IMR-90 (cell line): ENCODE measurements at regions not wholly inside any gene's neighbourhood (a gene's known extent, or its start where the extent isn't known, plus 50 kb on each side); places are given as distances from the start of the nearest gene placed in this dataset.

Experiments
- ATAC-seq: fragments of 200-7000 bp; cut with Tn5 transposase; 2 replicates; pipeline ENCODE4 v1.9.1; 2020; ENCODE audit warnings: low read depth, mild to moderate bottlenecking, moderate library complexity
- BruUV-seq: library from RNA; stranded (reverse); fragments of 400-500 nt; replicated peaks from 2 replicates; lab custom pipeline; 2021; lab: Mats Ljungman, UMichigan
- CTCF ChIA-PET: fragments of 300-600 bp; formaldehyde crosslinking; extraction: SDS; loops from one replicate; lab custom pipeline; 2021; ENCODE audit warnings: antibody characterized with exemption; lab: Yijun Ruan, JAX
- POLR2A ChIA-PET: fragments of 300-600 bp; sonication (Branson Sonifier 250); formaldehyde crosslinking; loops from one replicate; lab custom pipeline; 2022; ENCODE audit warnings: antibody characterized with exemption; ENCODE audit not compliant: unreplicated experiment; lab: Charles Lee
- DNase-seq: peaks from one replicate; pipeline ENCODE4 v3.0.0; 2013
- H2AFZ ChIP-seq: replicated peaks from 2 replicates; pipeline ENCODE3; 2013; ENCODE audit warnings: low read length, mild to moderate bottlenecking; ENCODE audit not compliant: poor library complexity
- H2AK5ac ChIP-seq: 2 replicates; pipeline ENCODE4 v1.6.1; 2013; ENCODE audit warnings: low read depth, low read length, inconsistent platforms
- H2AK9ac ChIP-seq: replicated peaks from 2 replicates; pipeline ENCODE3; 2013; ENCODE audit warnings: mild to moderate bottlenecking, low read depth, low read length, moderate library complexity; ENCODE audit not compliant: poor library complexity
- H2BK120ac ChIP-seq: 2 replicates; pipeline ENCODE4 v1.6.1; 2013; ENCODE audit warnings: low read depth, low read length, inconsistent platforms
- H2BK15ac ChIP-seq: 3 replicates; pipeline ENCODE4 v1.6.1; 2013; ENCODE audit warnings: low read depth, low read length, inconsistent platforms
- H2BK20ac ChIP-seq: 2 replicates; pipeline ENCODE4 v1.6.1; 2013; ENCODE audit warnings: low read depth, mild to moderate bottlenecking, inconsistent platforms, low read length, moderate library complexity
- H2BK5ac ChIP-seq: 2 replicates; pipeline ENCODE4 v1.6.1; 2013; ENCODE audit warnings: mild to moderate bottlenecking, low read depth, low read length, inconsistent platforms; ENCODE audit not compliant: poor library complexity, severe bottlenecking
- H3K14ac ChIP-seq: replicated peaks from 2 replicates; pipeline ENCODE4 v1.6.1; 2013; ENCODE audit warnings: low read depth, low read length, inconsistent platforms
- H3K18ac ChIP-seq: 2 replicates; pipeline ENCODE4 v1.6.1; 2013; ENCODE audit warnings: low read depth, low read length, control low read depth
- H3K23ac ChIP-seq: 2 replicates; pipeline ENCODE4 v1.6.1; 2013; ENCODE audit warnings: low read depth, low read length, inconsistent platforms
- H3K27ac ChIP-seq: 2 replicates; pipeline ENCODE4 v1.5.1; 2013; ENCODE audit warnings: mild to moderate bottlenecking, control low read depth, low read length; ENCODE audit not compliant: insufficient read depth
- H3K27me3 ChIP-seq: 2 replicates; pipeline ENCODE4 v1.6.1; 2013; ENCODE audit warnings: low read length; ENCODE audit not compliant: control insufficient read depth, insufficient read depth
- H3K36me3 ChIP-seq: 2 replicates; pipeline ENCODE4 v1.6.1; 2013; ENCODE audit warnings: low read length, mixed read lengths; ENCODE audit not compliant: control insufficient read depth, insufficient read depth
- H3K4ac ChIP-seq: 2 replicates; pipeline ENCODE4 v1.6.1; 2013; ENCODE audit warnings: low read depth, low read length, inconsistent platforms
- H3K4me1 ChIP-seq: 2 replicates; pipeline ENCODE4 v1.6.1; 2013; ENCODE audit warnings: low read length, mixed read lengths; ENCODE audit not compliant: control insufficient read depth, insufficient read depth
- H3K4me2 ChIP-seq: 2 replicates; pipeline ENCODE4 v1.6.1; 2013; ENCODE audit warnings: low read depth, mild to moderate bottlenecking, control low read depth, low read length, moderate library complexity
- H3K4me3 ChIP-seq: 2 replicates; pipeline ENCODE4 v1.5.1; 2013; ENCODE audit warnings: low read depth, mild to moderate bottlenecking, control low read depth, low read length, moderate library complexity; ENCODE audit not compliant: insufficient read depth
- H3K56ac ChIP-seq: 2 replicates; pipeline ENCODE4 v1.6.1; 2013; ENCODE audit warnings: low read length, inconsistent platforms; ENCODE audit not compliant: insufficient read depth; ENCODE audit errors: extremely low read depth
- H3K79me1 ChIP-seq, 2 experiments: 2 replicates each; pipeline ENCODE4 v1.6.1; 2013; ENCODE audit warnings: low read length in 2 of 2, inconsistent platforms in 1 of 2, low read depth in 1 of 2
- H3K9ac ChIP-seq: 2 replicates; pipeline ENCODE4 v1.6.1; 2013; ENCODE audit warnings: low read depth, low read length, control low read depth
- H3K9me1 ChIP-seq: 2 replicates; pipeline ENCODE4 v1.6.1; 2013; ENCODE audit warnings: low read length, inconsistent platforms; ENCODE audit not compliant: insufficient read depth
- H3K9me3 ChIP-seq: 2 replicates; pipeline ENCODE4 v1.6.1; 2013; ENCODE audit warnings: low read length; ENCODE audit not compliant: control insufficient read depth, insufficient read depth
- H4K20me1 ChIP-seq: 2 replicates; pipeline ENCODE4 v1.6.1; 2013; ENCODE audit warnings: low read length, inconsistent platforms; ENCODE audit not compliant: insufficient read depth
- H4K5ac ChIP-seq: 2 replicates; pipeline ENCODE4 v1.6.1; 2013; ENCODE audit warnings: mild to moderate bottlenecking, low read depth, low read length, control low read depth
- H4K8ac ChIP-seq, 2 experiments: 2 replicates each; pipeline ENCODE4 v1.6.1; 2013; ENCODE audit warnings: low read depth in 2 of 2, low read length in 2 of 2, control low read depth in 1 of 2, inconsistent platforms in 1 of 2
- H4K91ac ChIP-seq: 2 replicates; pipeline ENCODE4 v1.6.1; 2013; ENCODE audit warnings: low read depth, low read length, inconsistent platforms; ENCODE audit not compliant: insufficient read depth
- CEBPB ChIP-seq: IDR thresholded peaks from 2 replicates; pipeline ENCODE4 v1.6.1; 2012; ENCODE audit warnings: low read depth, low read length, improper control_type of control experiment
- MAZ ChIP-seq: IDR thresholded peaks from 2 replicates; pipeline ENCODE4 v1.6.1; 2012; ENCODE audit warnings: low read depth, mild to moderate bottlenecking, low read length, improper control_type of control experiment, moderate library complexity, borderline replicate concordance
- MXI1 ChIP-seq: IDR thresholded peaks from 2 replicates; pipeline ENCODE4 v1.6.1; 2012; ENCODE audit warnings: low read depth, mild to moderate bottlenecking, low read length, moderate library complexity, borderline replicate concordance
- WGBS, 2 experiments: methylation state at CpG; one replicate each; pipeline versions ENCODE4 v1.1.5 to v1.1.7; 2013; ENCODE audit warnings: missing lambda C conversion rate in 2 of 2; ENCODE audit not compliant: insufficient read length in 1 of 2; ENCODE audit errors: extremely low coverage in 2 of 2; 5-methylcytosine and 5-hydroxymethylcytosine counted together
- dilution Hi-C: fragments of 300-500 bp; cut with HindIII; formaldehyde crosslinking; loops from one replicate; pipeline ENCODE4 v1.14.3; 2018; ENCODE audit warnings: low sequenced_read_pairs; ENCODE audit not compliant: unreplicated experiment
- in situ Hi-C: fragments of 300-500 bp; cut with MboI; formaldehyde crosslinking; loops from 3 replicates; pipeline ENCODE4 v1.14.3; 2019; ENCODE audit warnings: low sequenced_read_pairs, inconsistent platforms, mixed read lengths
- intact Hi-C: fragments of 100-400 bp; cut with micrococcal nuclease; formaldehyde crosslinking; loops from 2 replicates; pipeline ENCODE4 v1.10.0; 2022

DNA sequence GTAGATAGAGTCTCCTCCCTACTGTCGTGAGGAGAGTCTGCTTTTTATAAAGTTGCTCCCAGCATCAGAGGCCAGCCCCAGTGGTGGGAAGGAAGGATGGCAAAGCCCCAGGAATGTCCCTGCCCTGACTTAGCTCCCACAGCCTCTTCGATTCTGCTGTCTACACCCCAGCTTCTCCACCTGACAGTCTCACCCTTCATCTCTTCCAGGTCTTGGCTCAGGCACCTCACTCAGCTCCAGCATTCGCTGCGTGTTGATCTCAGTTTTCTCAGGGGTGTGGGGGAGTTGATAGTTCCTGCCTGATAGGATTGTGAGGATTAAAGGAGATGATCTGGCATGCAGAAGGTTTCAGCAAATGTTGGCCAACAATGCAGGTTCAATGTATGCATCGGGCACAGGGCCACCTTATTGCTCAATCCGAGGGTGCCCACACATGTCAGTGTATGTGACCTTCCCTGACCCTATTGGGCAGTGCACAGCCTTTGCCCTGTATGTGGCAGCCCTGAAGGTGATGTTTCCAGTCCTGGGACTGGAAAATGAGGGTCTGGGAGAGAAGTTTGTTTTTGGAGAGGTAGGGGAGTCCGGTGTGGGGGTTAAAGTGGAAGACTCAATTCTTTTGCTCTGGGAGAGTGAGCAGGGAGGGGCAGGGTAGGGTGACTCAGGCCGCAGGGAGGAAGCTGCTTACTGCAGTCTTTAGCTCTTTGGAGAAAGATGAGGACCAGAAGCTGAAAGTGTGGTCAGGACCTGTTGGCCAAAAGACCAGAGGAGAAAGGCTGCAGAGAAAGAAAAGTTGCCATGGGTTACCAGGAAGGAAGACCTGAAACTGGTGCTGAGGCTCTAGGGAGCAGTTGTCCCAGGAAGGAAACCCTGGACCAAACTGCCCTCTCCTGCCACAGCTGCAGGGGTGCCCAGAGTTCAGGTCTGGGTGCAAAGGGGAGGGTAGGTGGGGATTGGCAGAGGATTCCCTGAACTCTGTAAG, 153.2 kb downstream of the MACROH2A1 start:
- peak; percentile 73 for DNase-seq
- Histone ChIP-seq H3K9ac (peak overlapping the region; percentile 14; the same call in 1 of the 2 replicates), H3K4me1 (peaks cover 53% of the 10 kb centered on the region), H3K23ac (peak overlapping the region; percentile 99), H3K27me3 (no peaks in the 10 kb centered on the region), H3K79me1 (peaks cover 0 to 38% of the 10 kb centered on the region in 2 experiments; a peak in 2 of 4 replicates), H4K8ac (peak overlapping the region; percentile 57 to 96), H3K9me1 (peaks cover 47% of the 10 kb centered on the region), H2BK15ac (peak overlapping the region; percentile 98), H3K27ac (peak overlapping the region; percentile 86), H4K91ac (peak overlapping the region; percentile 96), H3K56ac (peak overlapping the region; percentile 87), H3K4me3 (no peak overlapping the region), H3K14ac (peak overlapping the region; percentile 99), H2BK120ac (peak overlapping the region; percentile 99), H2BK20ac (peak overlapping the region; percentile 99), H3K18ac (peak overlapping the region; percentile 85), H2BK5ac (peak overlapping the region; percentile 95), H3K4ac (peak overlapping the region; percentile 100), H2AK9ac (peak overlapping the region; percentile 97), H4K5ac (peak overlapping the region; percentile 86), H2AFZ (peak overlapping the region; percentile 86), H3K36me3 (no peaks in the 10 kb centered on the region), H3K4me2 (peak overlapping the region; percentile 14), H4K20me1 (no peaks in the 10 kb centered on the region), H3K9me3 (no peaks in the 10 kb centered on the region), H2AK5ac (peak overlapping the region; percentile 99)
- dilution Hi-C loops (no loop called here), in situ Hi-C loops (no loop called here), intact Hi-C loops (no loop called here)
- TF ChIP-seq MAZ = peak; percentile 32; the same call in 1 of the 2 replicates
- TF ChIP-seq MXI1 = no peak
- peak; percentile 89 for TF ChIP-seq CEBPB
- CTCF ChIA-PET = interaction anchor here (1.1 kb wide), 1 partner anchor 11 kb away, joined by 6 read pairs; no protein-coding TSS in a partner anchor
- no TSS peak for BruUV-seq
- peak; percentile 51 for ATAC-seq
- 42% methylated on average over 3 of the region's 8 CpGs; no CpG with 5 or more reads in 1 of the 2 experiments for WGBS, 2 experiments
- POLR2A ChIA-PET = interaction anchor here (0.7 kb wide), 1 partner anchor 35 kb away, joined by 3 read pairs; no protein-coding TSS in a partner anchor
